WTC11 (cell line): ENCODE measurements at regions not wholly inside any gene's neighbourhood (a gene's known extent, or its start where the extent isn't known, plus 50 kb on each side); places are given as distances from the start of the nearest gene placed in this dataset.

ENCODE experiments used
- ATAC-seq: fragments of 200-7000 bp; cut with Tn5 transposase; 2 replicates; pipeline ENCODE4 v1.10.0; 2021; ENCODE audit warnings: mild to moderate bottlenecking, moderate library complexity
- CTCF ChIA-PET: fragments of 300-600 bp; sonication (Branson Sonifier 250); formaldehyde crosslinking; loops from one replicate; lab custom pipeline; 2021; ENCODE audit warnings: antibody characterized with exemption; lab: Charles Lee
- POLR2A ChIA-PET: fragments of 350-600 bp; sonication (Branson Sonifier 250); formaldehyde crosslinking; loops from one replicate; lab custom pipeline; 2021; ENCODE audit warnings: antibody characterized with exemption; lab: Charles Lee
- DNase-seq: peaks from one replicate; pipeline ENCODE4 v3.0.0; 2021; ENCODE audit warnings: low spot score
- H3K27ac Mint-ChIP-seq: 2 replicates; pipeline ENCODE4 v1.8.0; 2021; ENCODE audit warnings: mixed read lengths
- H3K27me3 Mint-ChIP-seq: 2 replicates; pipeline ENCODE4 v1.8.0; 2021; ENCODE audit warnings: low read depth, mild to moderate bottlenecking, moderate library complexity, mixed read lengths
- H3K36me3 Mint-ChIP-seq: 2 replicates; pipeline ENCODE4 v1.8.0; 2021; ENCODE audit warnings: mixed read lengths
- H3K4me1 Mint-ChIP-seq: 2 replicates; pipeline ENCODE4 v1.8.0; 2022; ENCODE audit warnings: mixed read lengths
- H3K4me3 Mint-ChIP-seq: 2 replicates; pipeline ENCODE4 v1.8.0; 2021; ENCODE audit warnings: mild to moderate bottlenecking, moderate library complexity, mixed read lengths
- H3K9me3 Mint-ChIP-seq: 2 replicates; pipeline ENCODE4 v1.8.0; 2021; ENCODE audit warnings: mixed read lengths
- ATF6 ChIP-seq: sonication (generic); formaldehyde crosslinking; IDR thresholded peaks from 2 replicates; pipeline ENCODE4 v1.8.1; 2023; ENCODE audit warnings: mild to moderate bottlenecking, missing genetic modification reagents
- E2F1 ChIP-seq: sonication (generic); formaldehyde crosslinking; IDR thresholded peaks from 2 replicates; pipeline ENCODE4 v1.8.0; 2022; ENCODE audit warnings: mild to moderate bottlenecking, missing genetic modification reagents
- ERG ChIP-seq: fragments of 250-450 bp; sonication (Bioruptor Pico); IDR thresholded peaks from 2 replicates; pipeline ENCODE4 v1.8.0; 2021; ENCODE audit warnings: mild to moderate bottlenecking
- FOXK1 ChIP-seq: sonication (generic); formaldehyde crosslinking; IDR thresholded peaks from 2 replicates; pipeline ENCODE4 v1.8.0; 2022; ENCODE audit warnings: mild to moderate bottlenecking, moderate library complexity, missing genetic modification reagents
- FOXP1 ChIP-seq: sonication (generic); formaldehyde crosslinking; IDR thresholded peaks from 2 replicates; pipeline ENCODE4 v1.8.0; 2022; ENCODE audit warnings: missing genetic modification reagents, mild to moderate bottlenecking, moderate library complexity, borderline replicate concordance
- GABPB1 ChIP-seq: sonication (generic); formaldehyde crosslinking; IDR thresholded peaks from 2 replicates; pipeline ENCODE4 v1.8.1; 2023; ENCODE audit warnings: mild to moderate bottlenecking, missing genetic modification reagents
- GTF2I ChIP-seq: fragments of 250-450 bp; sonication (Bioruptor Pico); conservative IDR thresholded peaks from 2 replicates; pipeline ENCODE4 v1.4.0; 2021; ENCODE audit warnings: mild to moderate bottlenecking
- HMGA2 ChIP-seq: fragments of 250-450 bp; sonication (Bioruptor Pico); IDR thresholded peaks from 2 replicates; pipeline ENCODE4 v1.4.0; 2021; ENCODE audit warnings: mild to moderate bottlenecking, moderate library complexity
- IRF2 ChIP-seq: sonication (generic); formaldehyde crosslinking; IDR thresholded peaks from 2 replicates; pipeline ENCODE4 v1.8.0; 2022; ENCODE audit warnings: low read depth, missing genetic modification reagents, borderline replicate concordance
- MXD4 ChIP-seq: fragments of 250-450 bp; sonication (Bioruptor Pico); IDR thresholded peaks from 2 replicates; pipeline ENCODE4 v1.8.0; 2021; ENCODE audit warnings: mild to moderate bottlenecking, moderate library complexity, borderline replicate concordance
- NR2C2 ChIP-seq: sonication (generic); formaldehyde crosslinking; IDR thresholded peaks from 2 replicates; pipeline ENCODE4 v1.8.0; 2022; ENCODE audit warnings: mild to moderate bottlenecking, missing genetic modification reagents
- NR3C1 ChIP-seq: sonication (generic); formaldehyde crosslinking; conservative IDR thresholded peaks from 2 replicates; pipeline ENCODE4 v1.8.1; 2023; ENCODE audit warnings: low read depth, mild to moderate bottlenecking, missing genetic modification reagents
- TCF7 ChIP-seq: sonication (generic); formaldehyde crosslinking; IDR thresholded peaks from 2 replicates; pipeline ENCODE4 v1.8.0; 2022; ENCODE audit warnings: mild to moderate bottlenecking, low read depth, missing genetic modification reagents, moderate library complexity
- TEAD1 ChIP-seq: sonication (generic); formaldehyde crosslinking; IDR thresholded peaks from 2 replicates; pipeline ENCODE4 v1.8.0; 2022; ENCODE audit warnings: mild to moderate bottlenecking, missing genetic modification reagents
- ZNF219 ChIP-seq: sonication (generic); formaldehyde crosslinking; IDR thresholded peaks from 2 replicates; pipeline ENCODE4 v1.8.0; 2023; ENCODE audit warnings: missing genetic modification reagents, mild to moderate bottlenecking, borderline replicate concordance
- ZNF416 ChIP-seq: fragments of 250-450 bp; sonication (Bioruptor Pico); IDR thresholded peaks from 2 replicates; pipeline ENCODE4 v1.9.0; 2021; ENCODE audit warnings: mild to moderate bottlenecking, inconsistent platforms
- TF ChIP-seq, protein P1 (sequence below): sonication (generic); formaldehyde crosslinking; IDR thresholded peaks from 2 replicates; pipeline ENCODE4 v1.8.1; 2023; ENCODE audit warnings: mild to moderate bottlenecking, moderate library complexity, missing genetic modification reagents
- TF ChIP-seq, protein P2 (sequence below): sonication (generic); formaldehyde crosslinking; IDR thresholded peaks from 2 replicates; pipeline ENCODE4 v1.8.0; 2023; ENCODE audit warnings: mild to moderate bottlenecking, missing genetic modification reagents
- TF ChIP-seq, protein P3 (sequence below): sonication (generic); formaldehyde crosslinking; IDR thresholded peaks from 2 replicates; pipeline ENCODE4 v1.8.1; 2022; ENCODE audit warnings: mild to moderate bottlenecking, missing genetic modification reagents, moderate library complexity, borderline replicate concordance

DNA sequence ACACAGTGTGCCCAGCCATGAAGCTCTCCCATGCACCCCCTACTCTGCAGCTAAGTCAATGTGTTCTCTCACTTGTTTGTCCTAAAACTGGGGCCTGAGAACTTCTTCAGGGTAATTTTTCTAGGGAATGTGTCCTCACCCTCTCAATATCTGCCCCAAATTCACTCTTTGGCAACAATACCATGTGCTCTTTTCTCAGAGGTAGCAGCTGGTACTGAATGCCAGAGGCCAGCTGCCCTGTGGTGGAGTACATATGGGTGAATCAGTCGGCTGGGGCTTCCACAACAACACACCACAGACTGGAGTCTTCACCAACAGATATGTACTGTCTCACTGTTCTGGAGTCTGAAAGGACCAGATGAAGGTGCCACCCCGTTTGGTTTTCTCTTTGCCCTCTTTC is 97.7 kb upstream of the TOP3B start:
- POLR2A ChIA-PET: no interaction called here
- CTCF ChIA-PET: interaction anchor here (1.2 to 2.2 kb wide), 3 partner anchors 10 to 108 kb away, joined by 3 to 10 read pairs (median 4); no protein-coding TSS in a partner anchor
- ATAC-seq (no peak), DNase-seq (no peak)
- Mint-ChIP-seq H3K27me3 (peaks cover 100% of the 10 kb centered on the region), H3K9me3 (no peaks in the 10 kb centered on the region), H3K4me3 (no peak overlapping the region), H3K36me3 (no peaks in the 10 kb centered on the region), H3K4me1 (no peaks in the 10 kb centered on the region), H3K27ac (no peak overlapping the region)
- TF ChIP-seq IRF2 (CRISPR knock-in tag) (no peak), ZNF219 (CRISPR knock-in tag) (no peak), NR3C1 (no peak), FOXK1 (CRISPR knock-in tag) (no peak), HMGA2 (no peak), MXD4 (CRISPR knock-in tag) (no peak), ERG (no peak), FOXP1 (CRISPR knock-in tag) (no peak), GTF2I (CRISPR knock-in tag) (no peak), ZNF416 (CRISPR knock-in tag) (no peak), ATF6 (CRISPR knock-in tag) (no peak), E2F1 (CRISPR knock-in tag) (no peak), GABPB1 (CRISPR knock-in tag) (no peak), TCF7 (CRISPR knock-in tag) (no peak), NR2C2 (CRISPR knock-in tag) (no peak), TEAD1 (CRISPR knock-in tag) (no peak)
- TF ChIP-seq, protein P1, sequence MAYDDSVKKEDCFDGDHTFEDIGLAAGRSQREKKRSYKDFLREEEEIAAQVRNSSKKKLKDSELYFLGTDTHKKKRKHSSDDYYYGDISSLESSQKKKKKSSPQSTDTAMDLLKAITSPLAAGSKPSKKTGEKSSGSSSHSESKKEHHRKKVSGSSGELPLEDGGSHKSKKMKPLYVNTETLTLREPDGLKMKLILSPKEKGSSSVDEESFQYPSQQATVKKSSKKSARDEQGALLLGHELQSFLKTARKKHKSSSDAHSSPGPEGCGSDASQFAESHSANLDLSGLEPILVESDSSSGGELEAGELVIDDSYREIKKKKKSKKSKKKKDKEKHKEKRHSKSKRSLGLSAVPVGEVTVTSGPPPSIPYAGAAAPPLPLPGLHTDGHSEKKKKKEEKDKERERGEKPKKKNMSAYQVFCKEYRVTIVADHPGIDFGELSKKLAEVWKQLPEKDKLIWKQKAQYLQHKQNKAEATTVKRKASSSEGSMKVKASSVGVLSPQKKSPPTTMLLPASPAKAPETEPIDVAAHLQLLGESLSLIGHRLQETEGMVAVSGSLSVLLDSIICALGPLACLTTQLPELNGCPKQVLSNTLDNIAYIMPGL (CRISPR knock-in tag): no peak
- TF ChIP-seq, protein P2, sequence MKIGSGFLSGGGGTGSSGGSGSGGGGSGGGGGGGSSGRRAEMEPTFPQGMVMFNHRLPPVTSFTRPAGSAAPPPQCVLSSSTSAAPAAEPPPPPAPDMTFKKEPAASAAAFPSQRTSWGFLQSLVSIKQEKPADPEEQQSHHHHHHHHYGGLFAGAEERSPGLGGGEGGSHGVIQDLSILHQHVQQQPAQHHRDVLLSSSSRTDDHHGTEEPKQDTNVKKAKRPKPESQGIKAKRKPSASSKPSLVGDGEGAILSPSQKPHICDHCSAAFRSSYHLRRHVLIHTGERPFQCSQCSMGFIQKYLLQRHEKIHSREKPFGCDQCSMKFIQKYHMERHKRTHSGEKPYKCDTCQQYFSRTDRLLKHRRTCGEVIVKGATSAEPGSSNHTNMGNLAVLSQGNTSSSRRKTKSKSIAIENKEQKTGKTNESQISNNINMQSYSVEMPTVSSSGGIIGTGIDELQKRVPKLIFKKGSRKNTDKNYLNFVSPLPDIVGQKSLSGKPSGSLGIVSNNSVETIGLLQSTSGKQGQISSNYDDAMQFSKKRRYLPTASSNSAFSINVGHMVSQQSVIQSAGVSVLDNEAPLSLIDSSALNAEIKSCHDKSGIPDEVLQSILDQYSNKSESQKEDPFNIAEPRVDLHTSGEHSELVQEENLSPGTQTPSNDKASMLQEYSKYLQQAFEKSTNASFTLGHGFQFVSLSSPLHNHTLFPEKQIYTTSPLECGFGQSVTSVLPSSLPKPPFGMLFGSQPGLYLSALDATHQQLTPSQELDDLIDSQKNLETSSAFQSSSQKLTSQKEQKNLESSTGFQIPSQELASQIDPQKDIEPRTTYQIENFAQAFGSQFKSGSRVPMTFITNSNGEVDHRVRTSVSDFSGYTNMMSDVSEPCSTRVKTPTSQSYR (CRISPR knock-in tag): no peak
- TF ChIP-seq, protein P3, sequence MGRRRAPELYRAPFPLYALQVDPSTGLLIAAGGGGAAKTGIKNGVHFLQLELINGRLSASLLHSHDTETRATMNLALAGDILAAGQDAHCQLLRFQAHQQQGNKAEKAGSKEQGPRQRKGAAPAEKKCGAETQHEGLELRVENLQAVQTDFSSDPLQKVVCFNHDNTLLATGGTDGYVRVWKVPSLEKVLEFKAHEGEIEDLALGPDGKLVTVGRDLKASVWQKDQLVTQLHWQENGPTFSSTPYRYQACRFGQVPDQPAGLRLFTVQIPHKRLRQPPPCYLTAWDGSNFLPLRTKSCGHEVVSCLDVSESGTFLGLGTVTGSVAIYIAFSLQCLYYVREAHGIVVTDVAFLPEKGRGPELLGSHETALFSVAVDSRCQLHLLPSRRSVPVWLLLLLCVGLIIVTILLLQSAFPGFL: no peak
